IPS DF 4.7 (cell line): ENCODE measurements at regions not wholly inside any gene's neighbourhood (a gene's known extent, or its start where the extent isn't known, plus 50 kb on each side); places are given as distances from the start of the nearest gene placed in this dataset.

Experiments
- DNase-seq: peaks from one replicate; pipeline ENCODE4 v3.0.0-alpha.2; 2013; ENCODE audit warnings: low spot score; ENCODE audit errors: extremely low read depth

DNA sequence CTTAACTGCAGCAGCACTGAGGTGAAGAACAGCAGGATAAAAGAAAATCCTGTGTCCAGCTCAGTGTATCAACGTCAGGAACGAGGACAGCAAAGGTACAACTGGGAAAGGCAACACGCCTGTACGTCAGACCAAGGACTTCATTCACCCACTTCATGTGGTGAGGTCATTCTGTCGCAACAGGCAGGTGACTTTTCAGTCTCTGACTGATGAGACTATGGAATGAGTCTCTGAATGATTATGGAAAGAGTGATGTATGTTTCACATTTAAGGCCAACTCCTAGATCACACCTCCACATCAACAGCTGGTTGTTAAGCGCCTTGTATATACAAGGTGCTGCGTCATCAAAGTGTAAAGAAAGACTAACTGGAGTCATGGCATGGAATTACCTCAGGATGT is 297.6 kb upstream of the SP8 start:
- DNase-seq: no peak

- no peak for DNase-seq
Observed at GRCh38 chr7:21086688-21087087, 300.0 kb upstream of the SP8 start.

DNA sequence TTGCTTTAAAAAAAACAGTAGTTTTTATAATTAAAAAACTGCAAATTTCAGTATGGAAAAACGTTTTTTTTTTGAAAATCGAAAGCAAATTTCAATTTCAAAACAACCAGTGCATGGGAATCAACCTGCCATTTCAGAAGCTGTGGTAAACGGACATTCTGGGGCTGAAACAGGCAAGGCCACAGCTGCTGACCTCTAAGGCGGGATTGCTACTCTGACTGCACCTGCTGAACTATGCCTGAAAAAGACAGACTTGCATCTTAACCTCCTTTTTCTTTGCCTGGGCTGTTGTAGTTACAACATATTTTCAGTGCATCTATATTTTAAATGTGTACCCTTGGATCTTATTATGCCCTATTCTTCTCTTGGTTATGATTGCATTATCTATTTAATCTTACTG is 303.0 kb upstream of the SP8 start:
- DNase-seq: no peak

DNA sequence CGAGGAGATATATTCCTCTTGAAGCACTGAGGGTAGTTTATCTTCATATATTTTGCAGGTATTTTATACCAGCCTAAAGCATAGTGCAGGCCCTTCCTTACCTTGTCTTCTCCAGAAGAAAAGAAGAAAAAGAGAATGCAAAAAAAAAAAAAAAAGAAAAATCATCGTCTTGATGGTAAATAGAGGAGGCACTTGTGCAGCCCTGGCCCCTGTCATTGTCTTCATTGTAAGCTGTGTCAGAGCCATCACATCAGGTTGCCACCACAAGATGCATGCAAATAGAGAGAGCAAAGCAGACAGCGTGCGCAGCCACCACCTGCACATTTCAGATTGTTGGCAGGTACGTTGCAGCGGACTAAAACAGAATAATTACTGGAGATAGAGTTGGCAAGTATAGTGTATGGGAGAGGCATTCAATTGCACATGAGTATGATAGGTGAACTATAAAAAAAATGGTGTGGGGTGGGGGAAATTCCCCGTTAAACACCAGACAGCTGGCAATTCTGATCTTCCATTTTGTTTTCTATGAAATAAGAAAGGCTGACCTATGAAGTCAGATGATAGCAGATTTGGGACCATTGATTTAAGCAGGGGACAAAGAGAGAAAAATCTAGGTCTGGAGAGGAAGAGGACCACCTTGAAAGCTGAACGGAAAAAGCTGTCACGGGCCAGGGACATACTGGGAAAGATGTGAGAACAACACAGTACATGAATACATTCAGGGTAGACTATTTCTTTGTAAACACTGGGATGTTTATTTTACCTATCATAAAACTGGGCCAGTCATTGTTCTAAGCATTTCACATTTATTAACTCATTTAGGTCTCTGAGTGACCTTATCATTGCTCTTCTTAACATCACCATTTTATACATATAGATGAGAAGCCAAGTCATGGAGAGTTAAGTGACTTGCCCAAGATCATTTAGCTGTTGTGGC is 306.3 kb upstream of the SP8 start:
- no peak for DNase-seq

DNA sequence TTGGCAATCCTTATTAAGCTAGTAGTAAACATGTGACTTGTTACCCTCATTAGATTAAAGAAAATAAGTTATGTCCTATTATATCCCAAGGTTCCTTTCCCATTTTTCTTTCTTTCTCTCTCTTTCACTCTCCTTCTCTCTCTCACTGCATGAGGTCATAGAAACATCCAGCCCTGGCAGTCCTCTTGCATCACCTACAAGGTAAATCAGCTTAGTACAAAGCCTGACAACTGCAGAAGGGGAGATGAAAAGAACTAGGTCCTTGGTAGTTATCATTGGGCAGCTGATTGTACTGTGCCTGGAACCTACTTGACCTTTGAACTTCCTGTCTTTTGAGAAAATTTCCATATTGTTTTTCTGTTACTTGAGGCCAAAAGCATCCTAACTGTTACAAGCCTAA is 307.9 kb upstream of the SP8 start:
- DNase-seq: no peak

GRCh38 chr7:21099432-21099831 is 312.7 kb upstream of the SP8 start:
- no peak for DNase-seq

DNA sequence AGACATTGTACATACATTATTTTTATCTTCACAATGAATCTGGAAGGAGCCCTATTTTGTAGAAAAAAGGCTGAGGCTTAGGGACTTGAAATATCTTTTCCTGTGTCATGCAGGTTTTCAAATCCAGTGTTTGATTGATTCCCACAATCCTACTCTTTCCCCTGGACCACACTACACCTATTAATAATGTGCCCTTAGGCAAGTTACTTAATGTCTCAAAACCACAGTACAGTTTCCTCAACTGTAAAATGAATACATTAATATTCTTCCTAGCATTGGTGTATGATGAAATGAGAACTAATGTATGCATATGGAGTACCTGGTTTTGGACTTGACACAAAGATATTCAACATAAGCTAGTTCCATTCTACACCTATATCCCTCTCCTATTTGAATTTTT is 313.3 kb upstream of the SP8 start:
- no peak for DNase-seq

- no peak for DNase-seq
Observed at GRCh38 chr7:21101541-21101940, 314.9 kb upstream of the SP8 start.

DNA sequence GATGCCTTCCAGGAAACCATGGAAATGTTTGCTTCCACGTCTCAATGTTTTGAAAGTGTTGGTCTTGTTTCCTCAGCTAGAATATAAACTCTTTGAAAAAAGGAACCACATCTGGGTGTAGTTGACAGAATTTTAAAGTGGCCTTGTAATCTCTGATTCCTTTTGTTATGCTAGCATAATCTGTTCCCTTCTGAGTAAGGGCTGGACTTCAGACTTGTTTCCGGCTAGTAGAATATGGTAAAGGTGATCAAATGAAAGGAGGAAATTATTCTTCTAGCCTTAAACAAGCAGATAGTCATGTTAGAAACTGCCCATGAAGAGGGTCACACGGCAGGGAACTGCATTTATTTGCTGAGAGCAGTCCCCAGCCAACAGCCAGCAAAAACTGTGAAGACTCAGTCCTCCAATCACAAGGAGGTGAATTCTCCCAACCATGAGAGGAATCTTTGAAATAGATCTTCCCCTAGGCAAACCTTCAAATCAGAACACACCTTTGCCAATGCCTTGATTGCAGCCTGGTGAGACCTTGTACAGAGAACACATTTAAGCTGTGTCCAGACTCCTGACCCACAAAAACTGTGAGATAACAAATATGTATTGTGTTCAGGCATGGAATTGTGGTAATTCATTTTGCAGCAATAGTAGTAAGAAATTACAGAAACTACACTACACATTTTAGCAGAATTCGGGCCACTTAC is 316.9 kb upstream of the SP8 start:
- DNase-seq: no peak

DNA sequence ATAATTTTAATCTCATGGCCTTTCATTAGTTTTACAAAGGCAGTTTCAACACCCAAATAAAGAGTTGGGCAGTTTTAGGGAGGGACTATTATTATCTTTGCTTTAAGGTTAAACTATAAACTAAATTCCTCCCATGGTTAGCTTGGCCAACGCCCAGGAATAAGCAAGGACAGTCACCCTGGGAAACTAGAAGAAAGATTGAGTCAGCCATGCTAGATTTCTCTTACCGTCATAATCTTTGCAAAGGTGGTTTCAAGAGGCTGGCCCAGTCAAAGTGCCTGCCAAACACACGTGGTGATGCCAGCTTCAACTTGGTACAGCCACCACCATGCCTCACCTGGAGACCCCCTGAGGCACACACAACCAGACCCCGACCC is 317.4 kb upstream of the SP8 start:
- DNase-seq: no peak

DNA sequence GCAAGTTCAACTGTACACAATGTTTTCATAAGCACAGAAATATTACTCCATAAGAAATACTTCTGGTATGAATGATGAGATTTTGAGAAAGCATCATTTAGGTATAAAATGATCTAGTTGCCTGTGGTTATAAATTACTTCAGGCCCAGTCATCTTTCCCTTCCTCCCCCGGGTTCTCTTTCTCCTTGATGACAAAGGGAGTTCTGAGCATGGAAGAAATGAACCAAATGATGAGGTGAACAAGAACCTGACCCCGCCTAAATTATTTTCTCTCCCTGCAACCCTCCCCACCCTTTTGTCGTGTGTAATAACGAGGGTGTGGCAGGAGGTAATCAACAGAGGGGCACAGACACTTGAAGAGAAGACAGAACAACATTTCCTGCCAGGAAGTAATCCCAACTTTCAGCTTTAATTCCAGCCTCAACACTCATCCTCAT is 319.6 kb upstream of the SP8 start:
- no peak for DNase-seq

DNA sequence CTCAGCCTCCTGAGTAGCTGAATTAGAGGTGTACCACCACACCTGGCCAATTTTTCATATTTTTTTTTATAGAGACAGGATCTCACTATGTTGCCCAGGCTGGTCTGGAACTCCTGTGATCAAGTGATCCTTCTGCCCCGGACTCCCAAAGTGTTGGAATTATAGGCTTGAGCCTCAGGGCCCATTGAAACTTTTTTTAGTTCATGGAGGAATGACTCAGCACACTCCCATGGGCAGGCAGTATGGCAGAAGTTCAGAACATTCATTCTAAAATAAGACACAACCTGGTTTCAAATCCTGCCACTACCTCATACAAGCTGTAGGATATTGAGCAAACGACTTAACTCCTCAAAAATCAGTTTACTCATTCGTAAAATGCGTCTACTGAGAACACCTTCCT is 320.4 kb upstream of the SP8 start:
- no peak for DNase-seq

DNA sequence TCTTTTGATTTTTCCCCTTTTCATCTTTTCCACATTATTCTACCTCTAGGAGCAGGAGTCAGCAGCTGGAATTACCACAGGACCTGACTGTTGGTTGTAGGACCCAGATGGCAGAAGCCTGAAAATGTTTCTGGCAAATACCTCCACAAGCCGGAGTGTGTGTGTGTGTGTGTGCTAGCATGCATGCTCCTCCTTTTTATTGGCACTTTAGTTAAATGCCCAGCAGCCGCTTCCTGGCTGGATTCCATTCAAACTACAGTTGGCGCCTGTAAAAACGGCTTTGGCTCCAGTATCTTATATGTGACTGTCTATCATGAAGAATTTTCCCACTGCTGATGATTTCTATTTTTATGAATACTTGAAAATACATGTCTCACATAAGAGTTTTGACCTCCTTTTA is 319.7 kb upstream of the SP4 start:
- DNase-seq: no peak

- no peak for DNase-seq
Observed at GRCh38 chr7:21113609-21114415, 314.1 kb upstream of the SP4 start.

GRCh38 chr7:21123586-21123985 is 304.3 kb upstream of the SP4 start:
- no peak for DNase-seq

- no peak for DNase-seq
Observed at GRCh38 chr7:21125297-21125696, 302.6 kb upstream of the SP4 start.

DNA sequence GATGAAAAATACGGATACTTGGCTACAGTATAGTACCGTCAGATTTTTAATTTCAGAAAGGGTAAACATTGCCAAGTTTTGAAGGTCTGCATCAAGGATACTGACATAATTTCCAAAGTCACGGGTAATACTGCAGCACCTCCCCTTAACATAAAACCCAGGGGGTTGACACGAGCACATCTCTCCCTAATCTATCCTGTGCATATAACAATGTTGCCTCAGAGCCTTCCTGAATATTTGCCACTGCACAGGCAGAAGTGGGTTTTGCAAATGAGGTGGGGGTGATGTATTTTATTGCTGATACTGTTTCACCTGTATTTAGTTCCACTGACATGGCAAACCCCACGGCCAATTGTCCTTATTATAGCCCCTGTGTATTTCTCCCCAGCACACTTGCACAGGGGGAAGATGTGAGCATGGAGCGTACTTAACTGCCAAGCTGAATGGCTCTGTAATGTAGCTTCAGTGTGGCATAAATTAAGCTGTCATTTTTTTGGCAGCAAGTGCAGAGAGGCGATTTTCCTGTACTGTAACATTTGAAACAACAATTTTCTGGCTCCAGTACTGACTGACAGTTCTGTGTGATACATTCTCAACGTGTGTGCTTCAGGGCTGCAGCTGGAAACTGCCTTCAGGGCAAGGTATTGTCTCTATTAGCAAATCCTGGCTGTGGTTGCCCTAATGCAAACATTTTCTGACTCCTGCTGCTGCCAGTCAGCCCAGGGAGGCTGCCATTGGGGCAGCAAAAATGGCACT is 299.6 kb upstream of the SP4 start:
- DNase-seq: no peak

DNA sequence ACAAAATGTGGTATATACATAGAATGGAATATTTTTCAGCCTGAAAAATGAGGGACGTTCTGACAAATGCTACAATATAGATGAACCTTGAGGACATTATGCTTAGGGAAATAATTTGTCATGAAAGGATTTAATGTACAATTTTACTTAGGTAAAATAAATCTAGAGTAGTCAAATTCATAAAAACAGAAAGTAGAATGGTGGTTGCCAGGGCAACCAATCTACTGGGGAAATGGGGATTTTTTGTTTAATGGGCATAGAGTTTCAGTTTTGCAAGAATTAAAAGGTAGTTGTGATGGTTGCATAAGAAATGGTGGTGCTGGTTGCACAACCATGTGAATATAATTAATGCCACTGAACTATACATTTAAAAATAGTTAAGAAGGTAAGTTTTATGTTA is 296.0 kb upstream of the SP4 start:
- DNase-seq: no peak

DNA sequence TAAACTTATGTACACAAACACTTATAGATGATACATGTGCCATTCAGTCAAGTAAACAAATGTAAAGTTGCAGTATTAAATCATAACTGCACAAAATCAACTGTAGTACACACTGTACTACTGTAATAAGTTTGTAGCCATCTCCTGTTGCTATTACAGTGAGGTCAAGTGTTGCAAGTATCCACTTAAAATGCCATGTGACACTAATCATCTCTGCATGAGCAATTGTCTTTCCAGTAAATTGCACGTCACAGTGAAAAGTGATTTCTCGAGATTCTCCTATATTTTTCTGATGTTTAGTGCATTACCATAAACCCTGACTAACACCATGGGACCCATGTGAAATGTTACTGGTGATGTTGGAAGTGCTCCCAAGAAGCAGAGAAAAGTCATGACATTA is 293.3 kb upstream of the SP4 start:
- no peak for DNase-seq

DNA sequence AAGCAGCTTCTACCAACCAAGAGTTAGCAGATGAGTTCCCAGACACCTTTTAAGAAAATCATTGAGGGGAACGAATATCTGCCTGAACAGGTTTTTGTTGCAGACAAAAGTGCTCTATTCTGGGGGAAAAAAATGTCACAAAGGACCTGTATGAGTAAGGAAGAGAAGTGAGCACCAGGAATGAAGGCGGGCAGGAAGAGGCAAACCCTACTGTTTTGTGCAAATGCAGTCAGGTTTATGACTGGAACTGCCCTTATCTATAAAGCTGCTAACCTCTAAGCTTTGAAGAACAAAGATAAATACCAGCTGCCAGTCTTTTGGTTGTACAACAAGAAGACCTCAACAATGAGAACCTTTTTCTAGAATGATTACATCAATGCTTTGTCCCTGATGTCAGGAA is 292.4 kb upstream of the SP4 start:
- no peak for DNase-seq

DNA sequence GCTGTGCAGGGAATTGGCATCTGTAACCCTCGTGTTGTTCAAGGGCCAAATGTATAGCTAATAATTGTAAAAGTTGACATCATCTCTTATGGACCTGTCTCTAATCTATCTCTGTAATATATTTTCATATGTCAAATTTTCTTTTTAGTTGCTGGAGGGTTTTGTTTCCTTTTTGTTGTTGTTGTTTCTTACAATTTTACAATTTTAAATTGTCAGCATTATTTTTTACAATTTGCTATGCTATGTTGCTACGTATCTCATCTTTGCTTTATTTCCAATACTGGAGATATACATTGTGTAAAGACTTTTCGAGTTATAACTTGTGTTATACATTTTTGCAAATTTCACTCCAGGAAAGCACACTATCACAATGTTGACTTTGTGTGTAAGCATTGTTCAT is 290.2 kb upstream of the SP4 start:
- no peak for DNase-seq
